IgD-negative memory B cell (primary cell): ENCODE measurements at regions not wholly inside any gene's neighbourhood (a gene's known extent, or its start where the extent isn't known, plus 50 kb on each side); places are given as distances from the start of the nearest gene placed in this dataset.
"Not testable (repeated sequence)": the region's sequence is repeated elsewhere in the genome, so short reads cannot be mapped to it uniquely, and the experiment has no call there.

Experiments
- H3K27ac Mint-ChIP-seq, 3 donors: one replicate each; pipeline ENCODE4 v1.8.0; 2020 to 2022; ENCODE audit warnings: mild to moderate bottlenecking in 3 of 3, mixed read lengths in 3 of 3, moderate library complexity in 1 of 3
- H3K27me3 Mint-ChIP-seq: one replicate; pipeline ENCODE4 v1.8.0; 2021; ENCODE audit warnings: mixed read lengths
- H3K36me3 Mint-ChIP-seq: one replicate; pipeline ENCODE4 v1.8.0; 2020; ENCODE audit warnings: mild to moderate bottlenecking, mixed read lengths
- H3K4me1 Mint-ChIP-seq, 3 donors: one replicate each; pipeline ENCODE4 v1.8.0; 2020 to 2022; ENCODE audit warnings: mixed read lengths in 3 of 3, mild to moderate bottlenecking in 1 of 3
- H3K4me3 Mint-ChIP-seq, 4 donors: one replicate each; pipeline ENCODE4 v1.8.0; 2020 to 2022; ENCODE audit warnings: mild to moderate bottlenecking in 4 of 4, mixed read lengths in 4 of 4, moderate library complexity in 3 of 4
- H3K9me3 Mint-ChIP-seq, 3 donors: one replicate each; pipeline ENCODE4 v1.8.0; 2020 to 2021; ENCODE audit warnings: mixed read lengths in 3 of 3, mild to moderate bottlenecking in 1 of 3

GRCh38 chr17:63286254-63286653 lies 159.9 kb downstream of the CYB561 start:
- Mint-ChIP-seq H3K4me1 (peaks cover 6 to 8% (median 8%) of the 10 kb centered on the region in 3 donors), H3K27ac (no peak overlapping the region), H3K4me3 (no peak overlapping the region), H3K9me3 (peaks cover 8 to 22% (median 18%) of the 10 kb centered on the region in 3 donors), H3K27me3 (peaks cover 5% of the 10 kb centered on the region), H3K36me3 (peaks cover 5% of the 10 kb centered on the region)

GRCh38 chr17:63287006-63287405 lies 159.1 kb downstream of the CYB561 start:
- H3K4me3 Mint-ChIP-seq, H3K4me1 Mint-ChIP-seq, H3K27me3 Mint-ChIP-seq, H3K27ac Mint-ChIP-seq, H3K36me3 Mint-ChIP-seq: not testable (repeated sequence)
- peaks cover 8 to 22% (median 18%) of the 10 kb centered on the region in 3 donors for H3K9me3 Mint-ChIP-seq

GRCh38 chr17:63289931-63290330 lies 156.2 kb downstream of the CYB561 start:
- H3K27me3 Mint-ChIP-seq: peaks cover 5% of the 10 kb centered on the region
- H3K4me3 Mint-ChIP-seq: no peak overlapping the region
- H3K36me3 Mint-ChIP-seq: peaks cover 5% of the 10 kb centered on the region
- no peaks in the 10 kb centered on the region for H3K4me1 Mint-ChIP-seq
- H3K9me3 Mint-ChIP-seq: peaks cover 8 to 17% (median 15%) of the 10 kb centered on the region in 3 donors
- H3K27ac Mint-ChIP-seq: no peak overlapping the region

DNA sequence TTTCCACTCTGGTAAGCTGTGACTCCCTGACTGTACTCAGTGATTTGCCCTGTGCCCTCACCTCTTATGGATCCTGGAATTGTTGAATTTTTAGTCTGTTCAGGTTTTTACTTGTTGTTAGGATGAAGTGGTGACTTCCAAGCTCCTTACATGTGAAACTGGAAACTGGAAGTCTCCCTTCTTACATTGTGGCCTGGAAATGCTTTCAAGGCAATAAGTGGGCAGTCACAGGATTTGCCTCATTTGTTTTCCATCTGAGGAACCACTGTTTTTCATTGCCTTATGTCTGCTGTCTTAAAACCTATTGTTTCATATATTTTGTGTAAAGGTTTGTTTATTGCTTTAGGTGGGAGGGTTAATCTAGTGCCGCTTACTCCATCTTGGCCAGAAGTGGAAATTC lies 155.8 kb downstream of the CYB561 start:
- no peaks in the 10 kb centered on the region for H3K4me1 Mint-ChIP-seq
- H3K27me3 Mint-ChIP-seq: peaks cover 5% of the 10 kb centered on the region
- H3K36me3 Mint-ChIP-seq: peaks cover 5% of the 10 kb centered on the region
- no peak overlapping the region for H3K27ac Mint-ChIP-seq
- peaks cover 8 to 12% (median 10%) of the 10 kb centered on the region in 3 donors for H3K9me3 Mint-ChIP-seq
- H3K4me3 Mint-ChIP-seq: no peak overlapping the region

- no peak overlapping the region for H3K4me3 Mint-ChIP-seq
- peaks cover 5% of the 10 kb centered on the region for H3K36me3 Mint-ChIP-seq
- H3K27ac Mint-ChIP-seq: no peak overlapping the region
- H3K4me1 Mint-ChIP-seq: no peaks in the 10 kb centered on the region
- H3K27me3 Mint-ChIP-seq: peaks cover 5% of the 10 kb centered on the region
- peaks cover 7 to 10% (median 8%) of the 10 kb centered on the region in 3 donors for H3K9me3 Mint-ChIP-seq
Observed at GRCh38 chr17:63290784-63291183, 155.3 kb downstream of the CYB561 start.

DNA sequence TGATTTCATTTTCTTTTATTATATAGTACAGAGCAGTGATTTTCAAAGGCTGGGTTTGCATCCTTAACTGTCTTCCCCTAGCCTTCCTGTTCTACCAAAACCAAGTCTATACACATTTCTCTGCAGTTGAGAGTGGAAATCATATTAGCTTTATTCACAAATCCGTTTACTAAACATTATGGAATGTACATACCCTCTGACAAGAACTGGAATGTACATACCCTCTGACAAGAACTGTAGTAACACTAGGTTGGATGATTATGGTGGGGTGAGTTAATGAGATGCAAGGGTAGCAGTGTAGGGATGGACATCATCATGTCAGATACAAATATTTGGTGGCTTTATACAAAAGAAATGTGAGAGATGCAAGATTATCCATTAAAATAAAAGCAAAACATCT lies 154.8 kb downstream of the CYB561 start:
- Mint-ChIP-seq H3K27ac (no peak overlapping the region), H3K27me3 (peaks cover 5% of the 10 kb centered on the region), H3K4me1 (no peaks in the 10 kb centered on the region), H3K9me3 (peaks cover 10 to 11% (median 10%) of the 10 kb centered on the region in 3 donors), H3K4me3 (no peak overlapping the region), H3K36me3 (peaks cover 5% of the 10 kb centered on the region)

- peaks cover 7% of the 10 kb centered on the region for H3K36me3 Mint-ChIP-seq
- no peaks in the 10 kb centered on the region for H3K4me1 Mint-ChIP-seq
- H3K27me3 Mint-ChIP-seq: peaks cover 9% of the 10 kb centered on the region
- H3K27ac Mint-ChIP-seq: no peak overlapping the region
- H3K4me3 Mint-ChIP-seq: no peak overlapping the region
- peaks cover 9 to 15% (median 12%) of the 10 kb centered on the region in 3 donors for H3K9me3 Mint-ChIP-seq
Observed at GRCh38 chr17:63292421-63292820, 153.7 kb downstream of the CYB561 start.

DNA sequence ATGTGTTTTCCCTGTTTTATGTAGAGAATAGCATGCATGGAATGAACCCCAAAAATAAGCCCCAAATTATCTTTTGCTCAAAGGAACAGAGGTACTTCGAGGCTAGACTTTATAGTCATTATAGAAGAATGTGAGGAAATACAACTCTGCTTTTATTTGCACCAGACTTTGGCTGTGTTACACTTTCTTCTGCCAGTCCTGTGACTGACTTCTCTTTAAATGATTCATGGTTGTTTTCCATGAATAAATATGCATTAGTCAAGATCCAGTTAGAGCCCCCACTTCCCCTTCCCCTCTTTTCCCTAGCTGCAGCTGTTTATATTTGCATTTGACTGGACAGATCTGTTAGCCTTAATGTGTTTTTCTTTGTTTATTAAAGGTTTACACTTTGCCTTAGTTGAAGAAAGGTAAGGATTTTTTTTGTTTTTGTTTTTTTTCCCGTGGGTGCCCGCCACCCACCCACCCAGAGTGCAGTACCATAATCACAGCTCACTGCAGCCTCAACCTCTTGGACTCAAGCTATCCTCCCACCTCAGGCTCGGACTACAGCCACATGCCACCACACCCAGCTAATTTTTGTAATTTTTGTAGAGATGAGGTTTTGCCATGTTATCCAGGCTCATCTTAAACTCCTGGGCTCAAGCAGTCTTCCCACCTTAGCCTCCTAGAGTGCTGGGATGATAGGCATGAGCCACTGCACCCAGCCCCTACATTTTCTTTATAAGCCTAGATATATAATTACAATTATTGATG lies 152.6 kb downstream of the CYB561 start:
- H3K4me3 Mint-ChIP-seq: no peak overlapping the region
- H3K4me1 Mint-ChIP-seq: no peaks in the 10 kb centered on the region
- H3K9me3 Mint-ChIP-seq: peaks cover 9 to 20% (median 9%) of the 10 kb centered on the region in 3 donors
- H3K36me3 Mint-ChIP-seq: peaks cover 2% of the 10 kb centered on the region
- H3K27ac Mint-ChIP-seq: no peak overlapping the region
- peaks cover 7% of the 10 kb centered on the region for H3K27me3 Mint-ChIP-seq

DNA sequence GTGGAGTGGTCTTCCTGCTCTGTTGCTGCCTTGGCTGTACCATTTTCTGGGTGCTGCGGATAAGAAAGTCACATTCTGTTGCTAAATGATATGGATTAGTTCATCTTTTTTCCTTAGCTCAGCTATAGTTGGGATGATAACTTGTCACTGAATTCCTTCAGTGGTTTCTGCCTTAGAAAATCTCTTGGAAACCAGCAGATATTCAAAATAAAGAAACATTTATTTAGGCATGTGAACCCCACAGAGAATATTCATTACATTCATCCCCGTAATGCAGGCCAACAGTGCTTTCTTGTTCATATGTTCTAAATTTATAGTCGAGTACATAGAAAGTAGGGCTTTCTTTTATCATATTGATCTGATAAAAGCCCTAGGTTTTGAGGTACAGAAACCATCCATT lies 151.3 kb downstream of the CYB561 start:
- Mint-ChIP-seq H3K4me3 (no peak overlapping the region), H3K9me3 (peaks cover 14 to 24% (median 15%) of the 10 kb centered on the region in 3 donors), H3K4me1 (no peaks in the 10 kb centered on the region), H3K36me3 (peaks cover 2% of the 10 kb centered on the region), H3K27me3 (peaks cover 7% of the 10 kb centered on the region), H3K27ac (no peak overlapping the region)

DNA sequence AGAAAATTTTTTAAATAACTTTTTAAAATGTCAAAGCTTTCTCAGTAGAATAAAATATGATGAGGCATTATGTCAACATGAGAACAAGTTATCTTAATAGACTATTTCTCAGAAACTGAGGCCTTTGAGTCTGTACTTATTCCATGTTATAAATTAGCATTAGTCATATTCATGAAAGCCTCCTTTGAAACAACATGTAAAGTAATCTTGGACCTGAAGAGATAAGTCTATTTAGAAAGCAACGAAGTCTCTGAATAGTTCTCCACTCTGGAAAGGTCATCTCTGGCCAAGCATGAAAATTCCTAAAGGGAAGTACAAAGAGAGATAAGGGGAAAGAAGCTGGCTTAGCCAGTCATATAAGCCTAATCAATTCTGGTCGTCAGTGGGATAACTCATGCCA lies 150.8 kb downstream of the CYB561 start:
- Mint-ChIP-seq H3K27ac (no peak overlapping the region), H3K36me3 (peaks cover 2% of the 10 kb centered on the region), H3K9me3 (peaks cover 14 to 24% (median 15%) of the 10 kb centered on the region in 3 donors), H3K4me1 (no peaks in the 10 kb centered on the region), H3K27me3 (peaks cover 6% of the 10 kb centered on the region), H3K4me3 (no peak overlapping the region)

GRCh38 chr17:63295839-63296590 lies 150.1 kb downstream of the CYB561 start:
- Mint-ChIP-seq H3K36me3 (peaks cover 2% of the 10 kb centered on the region), H3K27me3 (peaks cover 4% of the 10 kb centered on the region), H3K4me1 (no peaks in the 10 kb centered on the region), H3K9me3 (peaks cover 14 to 24% (median 15%) of the 10 kb centered on the region in 3 donors), H3K27ac (no peak overlapping the region), H3K4me3 (no peak overlapping the region)

- peaks cover 17 to 32% (median 28%) of the 10 kb centered on the region in 3 donors for H3K9me3 Mint-ChIP-seq
- not testable (repeated sequence) for H3K27me3 Mint-ChIP-seq, H3K4me3 Mint-ChIP-seq, H3K36me3 Mint-ChIP-seq, H3K4me1 Mint-ChIP-seq
- H3K27ac Mint-ChIP-seq: peak overlapping the region in 1 of 3 donors; percentile 6
Observed at GRCh38 chr17:63298916-63299315, 147.2 kb downstream of the CYB561 start.

- H3K9me3 Mint-ChIP-seq: peaks cover 3 to 16% (median 8%) of the 10 kb centered on the region in 3 donors
- H3K27ac Mint-ChIP-seq: no peak overlapping the region
- H3K36me3 Mint-ChIP-seq: peaks cover 1% of the 10 kb centered on the region
- H3K4me1 Mint-ChIP-seq: peaks cover 0 to 1% (median 0%) of the 10 kb centered on the region in 3 donors
- peaks cover 2% of the 10 kb centered on the region for H3K27me3 Mint-ChIP-seq
- H3K4me3 Mint-ChIP-seq: no peak overlapping the region
Observed at GRCh38 chr17:63304704-63305261, 141.3 kb downstream of the CYB561 start.

DNA sequence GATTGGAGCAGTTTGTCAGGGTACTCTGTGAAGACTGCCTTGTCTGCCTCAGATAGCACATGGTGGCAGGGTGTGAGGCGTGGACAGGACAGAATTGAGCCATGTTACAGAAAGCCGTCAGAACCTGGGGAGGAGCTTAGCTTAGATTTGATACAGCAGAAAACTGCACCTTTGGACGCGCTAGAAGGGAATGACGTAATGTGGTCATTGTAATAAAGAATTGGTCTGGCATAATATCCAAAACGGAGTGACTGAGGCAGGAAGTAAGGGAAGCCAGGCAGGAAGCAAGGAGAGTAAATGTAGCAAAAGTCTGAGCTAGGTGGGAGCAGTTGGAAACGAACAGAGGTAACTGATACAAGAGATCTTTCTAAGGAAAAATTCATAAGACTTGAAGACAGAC lies 140.2 kb downstream of the CYB561 start:
- Mint-ChIP-seq H3K4me3 (no peak overlapping the region), H3K27ac (no peak overlapping the region), H3K36me3 (peaks cover 1% of the 10 kb centered on the region), H3K9me3 (peaks cover 5 to 16% (median 8%) of the 10 kb centered on the region in 3 donors), H3K4me1 (peaks cover 0 to 1% (median 0%) of the 10 kb centered on the region in 3 donors), H3K27me3 (peaks cover 2% of the 10 kb centered on the region)

- no peak overlapping the region for H3K4me3 Mint-ChIP-seq
- peaks cover 3% of the 10 kb centered on the region for H3K36me3 Mint-ChIP-seq
- no peak overlapping the region for H3K27ac Mint-ChIP-seq
- no peaks in the 10 kb centered on the region for H3K4me1 Mint-ChIP-seq
- H3K27me3 Mint-ChIP-seq: peaks cover 2% of the 10 kb centered on the region
- peaks cover 7 to 18% (median 7%) of the 10 kb centered on the region in 3 donors for H3K9me3 Mint-ChIP-seq
Observed at GRCh38 chr17:63306855-63307254, 139.3 kb downstream of the CYB561 start.
